ENCODE measurements at regions not wholly inside any gene's neighbourhood (a gene's known extent, or its start where the extent isn't known, plus 50 kb on each side); places are given as distances from the start of the nearest gene placed in this dataset.
A peak's percentile ranks its signal among the peaks of the same experiment; 100 is the strongest.

- Histone ChIP-seq H3K9me3 (ENCODE audit: control insufficient read depth in 2 of 2, insufficient read depth in 1 of 2, low read depth in 1 of 2, low read length in 1 of 2) (no peaks in the 10 kb centered on the region), H3K4me3 (ENCODE audit: low read depth in 1 of 3, low read length in 3 of 3) (no peak overlapping the region), H3K4me1 (ENCODE audit: control insufficient read depth in 3 of 3, insufficient read depth in 2 of 3, low read depth in 1 of 3, low read length in 2 of 3) (no peaks in the 10 kb centered on the region), H3K27ac (ENCODE audit: low read depth in 1 of 3, low read length in 2 of 3) (peak overlapping the region in 1 of 3 donors; percentile 71), H3K36me3 (ENCODE audit: control insufficient read depth in 3 of 3, insufficient read depth in 2 of 3, low read depth in 1 of 3, low read length in 3 of 3) (no peaks in the 10 kb centered on the region), H3K27me3 (ENCODE audit: control insufficient read depth in 3 of 3, insufficient read depth in 3 of 3, low read length in 3 of 3) (no peaks in the 10 kb centered on the region)
- DNase-seq (no peak), FAIRE-seq (no peak)
- WGBS, 3 donors: 61 to 88% (median 83%) methylated on average over 1 of the region's 1 CpG
Observed at GRCh38 chr1:14517841-14518180, 80.7 kb upstream of the KAZN start.

GRCh38 chr1:14519976-14520375 lies 78.5 kb upstream of the KAZN start:
- Histone ChIP-seq H3K27ac (ENCODE audit: low read depth in 1 of 3, low read length in 2 of 3) (peak overlapping the region in 1 of 3 donors; percentile 11), H3K9me3 (ENCODE audit: control insufficient read depth in 2 of 2, insufficient read depth in 1 of 2, low read depth in 1 of 2, low read length in 1 of 2) (no peaks in the 10 kb centered on the region), H3K27me3 (ENCODE audit: control insufficient read depth in 3 of 3, insufficient read depth in 3 of 3, low read length in 3 of 3) (no peaks in the 10 kb centered on the region), H3K4me3 (ENCODE audit: low read depth in 1 of 3, low read length in 3 of 3) (no peak overlapping the region), H3K4me1 (ENCODE audit: control insufficient read depth in 3 of 3, insufficient read depth in 2 of 3, low read depth in 1 of 3, low read length in 2 of 3) (no peaks in the 10 kb centered on the region), H3K36me3 (ENCODE audit: control insufficient read depth in 3 of 3, insufficient read depth in 2 of 3, low read depth in 1 of 3, low read length in 3 of 3) (no peaks in the 10 kb centered on the region)
- 75 to 89% (median 79%) methylated on average over 5 of the region's 5 CpGs for WGBS, 3 donors
- FAIRE-seq (no peak), DNase-seq (no peak)

GRCh38 chr1:14520514-14521163 lies 77.8 kb upstream of the KAZN start:
- FAIRE-seq: no peak
- 81 to 87% (median 85%) methylated on average over 4 of the region's 4 CpGs for WGBS, 3 donors
- peak overlapping the region in 1 of 3 donors; percentile 11 for H3K27ac ChIP-seq (ENCODE audit: low read depth in 1 of 3, low read length in 2 of 3)

DNA sequence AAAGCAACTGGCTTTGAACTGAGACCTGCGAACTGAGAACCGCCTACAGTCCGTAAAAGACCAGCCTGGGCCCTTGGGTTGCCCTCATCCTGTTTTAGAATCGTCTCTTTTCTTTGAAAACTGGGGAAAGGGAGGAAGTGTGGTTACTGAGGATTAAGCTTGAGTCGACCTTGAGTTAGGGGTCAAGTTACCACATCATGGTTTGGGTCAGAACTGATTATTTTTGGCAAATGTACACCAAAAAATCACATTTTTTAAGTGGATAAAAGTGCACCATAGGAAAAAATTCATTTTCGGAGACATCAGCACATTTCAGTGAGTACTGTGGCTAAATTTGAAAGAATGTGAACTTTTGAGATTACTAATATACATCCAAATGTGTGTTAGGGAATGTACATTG lies 76.9 kb upstream of the KAZN start:
- FAIRE-seq: no peak
- 69 to 76% (median 71%) methylated on average over 6 of the region's 6 CpGs for WGBS, 3 donors

More at GRCh38 chr1:14520514-14521163, 77.8 kb upstream of the KAZN start:
- H3K4me3 ChIP-seq (ENCODE audit: low read depth in 1 of 3, low read length in 3 of 3): no peak overlapping the region
- no peaks in the 10 kb centered on the region for H3K9me3 ChIP-seq (ENCODE audit: control insufficient read depth in 2 of 2, insufficient read depth in 1 of 2, low read depth in 1 of 2, low read length in 1 of 2)
- H3K27me3 ChIP-seq (ENCODE audit: control insufficient read depth in 3 of 3, insufficient read depth in 3 of 3, low read length in 3 of 3): no peaks in the 10 kb centered on the region
- H3K36me3 ChIP-seq (ENCODE audit: control insufficient read depth in 3 of 3, insufficient read depth in 2 of 3, low read depth in 1 of 3, low read length in 3 of 3): no peaks in the 10 kb centered on the region
- H3K4me1 ChIP-seq (ENCODE audit: control insufficient read depth in 3 of 3, insufficient read depth in 2 of 3, low read depth in 1 of 3, low read length in 2 of 3): no peaks in the 10 kb centered on the region
- DNase-seq: no peak

DNA sequence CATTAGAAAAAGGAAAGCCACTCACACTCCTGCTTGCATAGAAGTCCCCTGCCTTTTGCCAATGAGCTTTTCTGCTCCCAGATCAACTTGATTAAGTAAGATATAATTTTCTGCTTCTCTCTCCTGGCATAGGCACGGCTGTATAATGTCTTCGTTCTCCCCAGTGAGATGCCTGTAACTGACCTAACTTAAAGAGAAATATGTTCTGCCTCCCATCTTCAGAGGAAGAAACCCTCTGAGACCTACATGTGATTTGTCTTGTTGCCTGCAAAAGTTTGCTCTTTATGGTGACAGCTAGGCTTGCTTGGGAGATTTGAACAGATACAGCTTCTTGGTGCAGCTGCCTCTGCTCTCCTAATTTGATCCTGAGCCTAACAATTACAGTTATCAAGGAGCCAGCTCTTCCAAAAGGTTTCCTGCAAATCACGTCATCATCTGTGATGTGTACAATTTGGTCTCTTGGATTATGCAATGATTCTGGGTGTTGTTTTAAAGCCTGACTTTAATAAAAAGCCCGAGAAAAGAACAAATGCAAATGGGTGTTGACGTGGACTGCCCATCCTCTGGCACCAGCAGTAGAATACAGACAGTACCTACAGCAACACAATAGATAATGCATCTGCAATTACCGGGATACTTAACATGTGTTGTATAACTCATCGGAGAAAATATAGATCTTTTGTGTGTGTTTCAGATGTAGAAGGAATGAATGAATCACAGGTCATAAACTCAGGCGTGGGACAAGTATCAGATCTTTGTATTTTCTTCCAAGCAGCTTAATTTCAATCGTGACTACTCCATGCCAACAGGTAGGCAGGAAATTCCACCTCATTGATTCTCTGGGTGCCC lies 76.2 kb upstream of the KAZN start:
- FAIRE-seq (no peak), DNase-seq (no peak)
- H3K4me1 ChIP-seq (ENCODE audit: control insufficient read depth in 3 of 3, insufficient read depth in 2 of 3, low read depth in 1 of 3, low read length in 2 of 3): no peaks in the 10 kb centered on the region
- H3K9me3 ChIP-seq (ENCODE audit: control insufficient read depth in 2 of 2, insufficient read depth in 1 of 2, low read depth in 1 of 2, low read length in 1 of 2): no peaks in the 10 kb centered on the region
- H3K36me3 ChIP-seq (ENCODE audit: control insufficient read depth in 3 of 3, insufficient read depth in 2 of 3, low read depth in 1 of 3, low read length in 3 of 3): no peaks in the 10 kb centered on the region
- H3K27ac ChIP-seq (ENCODE audit: low read depth in 1 of 3, low read length in 2 of 3): peak overlapping the region in 2 of 3 donors; percentile 43 to 54
- 65 to 77% (median 74%) methylated on average over 9 of the region's 9 CpGs for WGBS, 3 donors
- H3K4me3 ChIP-seq (ENCODE audit: low read depth in 1 of 3, low read length in 3 of 3): no peak overlapping the region
- H3K27me3 ChIP-seq (ENCODE audit: control insufficient read depth in 3 of 3, insufficient read depth in 3 of 3, low read length in 3 of 3): no peaks in the 10 kb centered on the region

More for the DNA sequence above, 76.9 kb upstream of the KAZN start:
- Histone ChIP-seq H3K4me1 (ENCODE audit: control insufficient read depth in 3 of 3, insufficient read depth in 2 of 3, low read depth in 1 of 3, low read length in 2 of 3) (no peaks in the 10 kb centered on the region), H3K27me3 (ENCODE audit: control insufficient read depth in 3 of 3, insufficient read depth in 3 of 3, low read length in 3 of 3) (no peaks in the 10 kb centered on the region), H3K27ac (ENCODE audit: low read depth in 1 of 3, low read length in 2 of 3) (peak overlapping the region in 2 of 3 donors; percentile 30 to 46), H3K4me3 (ENCODE audit: low read depth in 1 of 3, low read length in 3 of 3) (no peak overlapping the region), H3K9me3 (ENCODE audit: control insufficient read depth in 2 of 2, insufficient read depth in 1 of 2, low read depth in 1 of 2, low read length in 1 of 2) (no peaks in the 10 kb centered on the region), H3K36me3 (ENCODE audit: control insufficient read depth in 3 of 3, insufficient read depth in 2 of 3, low read depth in 1 of 3, low read length in 3 of 3) (no peaks in the 10 kb centered on the region)
- no peak for DNase-seq

GRCh38 chr1:14522926-14523241 lies 75.6 kb upstream of the KAZN start:
- Histone ChIP-seq H3K27ac (ENCODE audit: low read depth in 1 of 3, low read length in 2 of 3) (peak overlapping the region in 2 of 3 donors; percentile 43 to 54), H3K9me3 (ENCODE audit: control insufficient read depth in 2 of 2, insufficient read depth in 1 of 2, low read depth in 1 of 2, low read length in 1 of 2) (no peaks in the 10 kb centered on the region), H3K36me3 (ENCODE audit: control insufficient read depth in 3 of 3, insufficient read depth in 2 of 3, low read depth in 1 of 3, low read length in 3 of 3) (no peaks in the 10 kb centered on the region), H3K4me1 (ENCODE audit: control insufficient read depth in 3 of 3, insufficient read depth in 2 of 3, low read depth in 1 of 3, low read length in 2 of 3) (no peaks in the 10 kb centered on the region), H3K27me3 (ENCODE audit: control insufficient read depth in 3 of 3, insufficient read depth in 3 of 3, low read length in 3 of 3) (no peaks in the 10 kb centered on the region), H3K4me3 (ENCODE audit: low read depth in 1 of 3, low read length in 3 of 3) (no peak overlapping the region)
- 50 to 64% (median 59%) methylated on average over 4 of the region's 4 CpGs for WGBS, 3 donors
- FAIRE-seq: no peak
- DNase-seq: no peak

GRCh38 chr1:14524826-14525636 lies 73.5 kb upstream of the KAZN start:
- FAIRE-seq (no peak), DNase-seq (no peak)
- Histone ChIP-seq H3K4me1 (ENCODE audit: control insufficient read depth in 3 of 3, insufficient read depth in 2 of 3, low read depth in 1 of 3, low read length in 2 of 3) (no peaks in the 10 kb centered on the region), H3K36me3 (ENCODE audit: control insufficient read depth in 3 of 3, insufficient read depth in 2 of 3, low read depth in 1 of 3, low read length in 3 of 3) (no peaks in the 10 kb centered on the region), H3K9me3 (ENCODE audit: control insufficient read depth in 2 of 2, insufficient read depth in 1 of 2, low read depth in 1 of 2, low read length in 1 of 2) (no peaks in the 10 kb centered on the region), H3K27ac (ENCODE audit: low read depth in 1 of 3, low read length in 2 of 3) (no peak overlapping the region), H3K4me3 (ENCODE audit: low read depth in 1 of 3, low read length in 3 of 3) (no peak overlapping the region), H3K27me3 (ENCODE audit: control insufficient read depth in 3 of 3, insufficient read depth in 3 of 3, low read length in 3 of 3) (no peaks in the 10 kb centered on the region)
- 88 to 95% (median 88%) methylated on average over 3 of the region's 3 CpGs for WGBS, 3 donors

GRCh38 chr1:14529475-14529874 lies 69.0 kb upstream of the KAZN start:
- FAIRE-seq (no peak), DNase-seq (no peak)
- 48 to 70% (median 62%) methylated on average over 2 of the region's 2 CpGs for WGBS, 3 donors
- no peaks in the 10 kb centered on the region for H3K36me3 ChIP-seq (ENCODE audit: control insufficient read depth in 3 of 3, insufficient read depth in 2 of 3, low read depth in 1 of 3, low read length in 3 of 3)
- no peaks in the 10 kb centered on the region for H3K4me1 ChIP-seq (ENCODE audit: control insufficient read depth in 3 of 3, insufficient read depth in 2 of 3, low read depth in 1 of 3, low read length in 2 of 3)
- no peaks in the 10 kb centered on the region for H3K9me3 ChIP-seq (ENCODE audit: control insufficient read depth in 2 of 2, insufficient read depth in 1 of 2, low read depth in 1 of 2, low read length in 1 of 2)
- no peak overlapping the region for H3K27ac ChIP-seq (ENCODE audit: low read depth in 1 of 3, low read length in 2 of 3)
- H3K4me3 ChIP-seq (ENCODE audit: low read depth in 1 of 3, low read length in 3 of 3): no peak overlapping the region
- H3K27me3 ChIP-seq (ENCODE audit: control insufficient read depth in 3 of 3, insufficient read depth in 3 of 3, low read length in 3 of 3): no peaks in the 10 kb centered on the region

All from small intestine (tissue), 7 donors.